ENCODE measurements at regions not wholly inside any gene's neighbourhood (a gene's known extent, or its start where the extent isn't known, plus 50 kb on each side); places are given as distances from the start of the nearest gene placed in this dataset.

DNA sequence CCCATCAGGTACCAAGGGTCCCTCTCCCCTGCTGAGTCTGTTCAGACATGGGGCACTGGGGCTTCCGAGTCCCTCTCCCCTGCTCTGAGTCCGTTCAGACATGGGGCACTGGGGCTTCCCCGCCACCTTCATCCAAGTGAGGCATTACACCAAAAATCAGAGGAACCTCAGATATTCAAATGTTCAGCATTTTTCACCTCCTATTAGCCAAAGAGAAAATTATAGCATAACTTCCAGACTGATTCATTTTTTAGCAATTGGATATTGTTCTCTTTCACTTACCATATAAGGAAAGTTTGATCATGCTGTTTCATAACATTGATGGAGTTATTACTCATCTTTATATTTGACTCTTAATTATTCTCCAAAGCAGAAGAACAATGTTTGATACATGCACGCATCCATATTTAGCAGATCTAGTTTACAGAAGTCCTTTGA, 213.9 kb downstream of the MTHFS start:
- H3K4me1 ChIP-seq (ENCODE audit: insufficient read depth, poor library complexity, severe bottlenecking): peaks cover 31% of the 10 kb centered on the region
- no peaks in the 10 kb centered on the region for H3K36me3 ChIP-seq (ENCODE audit: low read depth)
- peak overlapping the region; percentile 69 for H3K27ac ChIP-seq (ENCODE audit: poor library complexity, severe bottlenecking)
- TF ChIP-seq, protein P1, sequence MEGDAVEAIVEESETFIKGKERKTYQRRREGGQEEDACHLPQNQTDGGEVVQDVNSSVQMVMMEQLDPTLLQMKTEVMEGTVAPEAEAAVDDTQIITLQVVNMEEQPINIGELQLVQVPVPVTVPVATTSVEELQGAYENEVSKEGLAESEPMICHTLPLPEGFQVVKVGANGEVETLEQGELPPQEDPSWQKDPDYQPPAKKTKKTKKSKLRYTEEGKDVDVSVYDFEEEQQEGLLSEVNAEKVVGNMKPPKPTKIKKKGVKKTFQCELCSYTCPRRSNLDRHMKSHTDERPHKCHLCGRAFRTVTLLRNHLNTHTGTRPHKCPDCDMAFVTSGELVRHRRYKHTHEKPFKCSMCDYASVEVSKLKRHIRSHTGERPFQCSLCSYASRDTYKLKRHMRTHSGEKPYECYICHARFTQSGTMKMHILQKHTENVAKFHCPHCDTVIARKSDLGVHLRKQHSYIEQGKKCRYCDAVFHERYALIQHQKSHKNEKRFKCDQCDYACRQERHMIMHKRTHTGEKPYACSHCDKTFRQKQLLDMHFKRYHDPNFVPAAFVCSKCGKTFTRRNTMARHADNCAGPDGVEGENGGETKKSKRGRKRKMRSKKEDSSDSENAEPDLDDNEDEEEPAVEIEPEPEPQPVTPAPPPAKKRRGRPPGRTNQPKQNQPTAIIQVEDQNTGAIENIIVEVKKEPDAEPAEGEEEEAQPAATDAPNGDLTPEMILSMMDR (IDR thresholded peaks at IDR 0.05; ENCODE audit: poor library complexity, severe bottlenecking): no peak
- ATAC-seq (ENCODE audit: low read depth) (peak; percentile 65), DNase-seq (ENCODE audit: low spot score) (no peak)
- H3K9me3 ChIP-seq (ENCODE audit: severe bottlenecking): no peaks in the 10 kb centered on the region
- H3K27me3 ChIP-seq (ENCODE audit: insufficient read depth, poor library complexity, severe bottlenecking): no peaks in the 10 kb centered on the region
- H3K4me3 ChIP-seq (ENCODE audit: severe bottlenecking): no peak overlapping the region

DNA sequence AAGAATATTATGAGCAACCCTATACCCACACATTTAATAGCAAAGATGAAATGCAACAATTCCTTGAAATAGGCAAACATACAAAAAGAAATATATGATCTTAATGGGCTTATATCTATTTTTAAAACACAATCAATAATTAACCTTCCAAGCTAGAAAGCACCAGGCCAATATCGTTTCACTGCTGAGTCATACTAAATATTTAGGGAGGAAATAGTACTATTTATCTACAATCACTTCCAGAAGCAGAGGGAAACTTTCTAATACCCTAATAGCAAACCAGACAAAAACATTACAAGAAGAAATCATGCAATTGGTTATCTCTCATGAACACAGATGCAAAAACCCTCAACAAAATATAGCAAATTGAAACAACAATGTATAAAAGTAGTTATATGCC, 207.8 kb downstream of the MTHFS start:
- H3K36me3 ChIP-seq (ENCODE audit: low read depth): no peaks in the 10 kb centered on the region
- no peak for DNase-seq (ENCODE audit: low spot score)
- no peaks in the 10 kb centered on the region for H3K9me3 ChIP-seq (ENCODE audit: severe bottlenecking)
- H3K27me3 ChIP-seq (ENCODE audit: insufficient read depth, poor library complexity, severe bottlenecking): peaks cover 7% of the 10 kb centered on the region
- ATAC-seq (ENCODE audit: low read depth): no peak
- H3K4me3 ChIP-seq (ENCODE audit: severe bottlenecking): no peak overlapping the region
- no peak overlapping the region for H3K27ac ChIP-seq (ENCODE audit: poor library complexity, severe bottlenecking)
- TF ChIP-seq, protein P1 (IDR thresholded peaks at IDR 0.05; ENCODE audit: poor library complexity, severe bottlenecking): no peak
- H3K4me1 ChIP-seq (ENCODE audit: insufficient read depth, poor library complexity, severe bottlenecking): no peaks in the 10 kb centered on the region

DNA sequence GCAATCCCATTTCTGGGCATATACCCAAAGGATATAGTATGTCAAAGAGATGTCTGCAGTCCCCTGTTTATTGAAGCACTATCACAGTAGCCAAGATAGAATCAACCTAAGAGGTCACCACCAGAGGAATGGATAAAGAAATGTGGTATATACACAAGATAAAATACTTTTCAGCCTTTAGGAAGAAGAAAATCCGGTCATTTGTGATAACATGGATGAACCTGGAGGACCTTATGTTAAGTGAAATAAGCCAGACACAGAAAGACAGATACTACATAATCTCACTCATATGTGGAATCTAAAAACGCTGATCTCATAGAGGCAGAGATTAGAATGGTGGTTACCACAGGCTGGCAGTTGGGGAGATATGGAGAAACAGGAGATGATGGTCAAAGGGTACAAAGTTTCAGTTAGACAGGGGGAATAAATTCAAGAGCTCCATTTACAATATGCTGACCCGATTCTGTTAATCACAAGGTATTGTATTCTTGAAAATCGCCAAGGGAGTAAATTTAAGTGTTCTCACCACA, 195.8 kb downstream of the MTHFS start:
- H3K27ac ChIP-seq (ENCODE audit: poor library complexity, severe bottlenecking): no peak overlapping the region
- no peak for DNase-seq (ENCODE audit: low spot score)
- peaks cover 24% of the 10 kb centered on the region for H3K27me3 ChIP-seq (ENCODE audit: insufficient read depth, poor library complexity, severe bottlenecking)
- no peak overlapping the region for H3K4me3 ChIP-seq (ENCODE audit: severe bottlenecking)
- H3K36me3 ChIP-seq (ENCODE audit: low read depth): no peaks in the 10 kb centered on the region
- TF ChIP-seq, protein P1 (IDR thresholded peaks at IDR 0.05; ENCODE audit: poor library complexity, severe bottlenecking): no peak
- no peaks in the 10 kb centered on the region for H3K9me3 ChIP-seq (ENCODE audit: severe bottlenecking)
- H3K4me1 ChIP-seq (ENCODE audit: insufficient read depth, poor library complexity, severe bottlenecking): no peaks in the 10 kb centered on the region
- no peak for ATAC-seq (ENCODE audit: low read depth)

DNA sequence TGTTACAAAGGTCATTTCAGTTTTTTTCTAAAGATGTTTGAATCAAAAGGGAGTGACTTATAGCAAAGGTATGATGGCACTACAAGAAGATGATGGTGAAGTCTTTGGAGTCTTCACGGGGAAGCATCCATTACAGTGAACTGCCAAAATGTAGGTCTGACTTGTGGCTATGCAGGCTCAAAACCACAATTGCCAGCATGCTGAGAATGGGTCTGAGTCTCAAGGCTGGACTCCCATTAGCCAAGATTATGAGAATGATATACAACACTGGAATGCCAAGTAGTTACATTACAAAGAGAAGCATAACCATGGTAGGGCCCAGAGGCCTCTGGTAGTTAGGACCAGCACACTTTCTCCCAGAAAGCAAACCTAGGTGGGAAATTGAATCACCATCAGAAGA, 194.2 kb downstream of the MTHFS start:
- H3K36me3 ChIP-seq (ENCODE audit: low read depth): no peaks in the 10 kb centered on the region
- DNase-seq (ENCODE audit: low spot score) (no peak), ATAC-seq (ENCODE audit: low read depth) (no peak)
- no peaks in the 10 kb centered on the region for H3K4me1 ChIP-seq (ENCODE audit: insufficient read depth, poor library complexity, severe bottlenecking)
- no peaks in the 10 kb centered on the region for H3K9me3 ChIP-seq (ENCODE audit: severe bottlenecking)
- TF ChIP-seq, protein P1 (IDR thresholded peaks at IDR 0.05; ENCODE audit: poor library complexity, severe bottlenecking): no peak
- H3K4me3 ChIP-seq (ENCODE audit: severe bottlenecking): no peak overlapping the region
- no peak overlapping the region for H3K27ac ChIP-seq (ENCODE audit: poor library complexity, severe bottlenecking)
- peaks cover 18% of the 10 kb centered on the region for H3K27me3 ChIP-seq (ENCODE audit: insufficient read depth, poor library complexity, severe bottlenecking)

DNA sequence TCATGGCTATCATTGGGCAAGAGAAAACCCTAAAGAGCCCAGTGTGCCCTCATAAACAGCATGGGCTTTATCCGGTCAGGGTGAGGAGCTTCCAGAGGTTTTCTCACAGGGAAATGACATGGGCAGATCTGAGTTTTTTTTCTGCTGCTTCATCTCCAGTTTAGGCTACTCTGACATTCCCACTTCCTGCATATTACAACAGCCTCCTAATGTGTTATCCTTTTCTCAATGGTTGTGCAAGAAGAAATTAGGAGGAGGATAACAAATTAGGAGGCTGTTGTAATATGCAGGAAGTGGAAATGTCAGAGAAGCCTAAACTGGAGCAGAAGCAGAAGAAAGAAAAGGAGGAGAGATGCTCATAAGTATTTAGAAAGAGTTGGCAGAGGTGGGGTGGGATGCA, 175.6 kb downstream of the MTHFS start:
- no peak for DNase-seq (ENCODE audit: low spot score)
- Histone ChIP-seq H3K9me3 (ENCODE audit: severe bottlenecking) (no peaks in the 10 kb centered on the region), H3K27me3 (ENCODE audit: insufficient read depth, poor library complexity, severe bottlenecking) (peaks cover 3% of the 10 kb centered on the region), H3K36me3 (ENCODE audit: low read depth) (no peaks in the 10 kb centered on the region), H3K27ac (ENCODE audit: poor library complexity, severe bottlenecking) (no peak overlapping the region), H3K4me3 (ENCODE audit: severe bottlenecking) (no peak overlapping the region), H3K4me1 (ENCODE audit: insufficient read depth, poor library complexity, severe bottlenecking) (no peaks in the 10 kb centered on the region)
- TF ChIP-seq, protein P1 (IDR thresholded peaks at IDR 0.05; ENCODE audit: poor library complexity, severe bottlenecking): no peak
- no peak for ATAC-seq (ENCODE audit: low read depth)
